Esophagus muscularis mucosa (tissue), 4 donors: ENCODE measurements at regions not wholly inside any gene's neighbourhood (a gene's known extent, or its start where the extent isn't known, plus 50 kb on each side); places are given as distances from the start of the nearest gene placed in this dataset.
A peak's percentile ranks its signal among the peaks of the same experiment; 100 is the strongest.

ENCODE experiments used
- DNase-seq: peaks from one replicate; pipeline ENCODE4 v3.0.0-alpha.2; 2017; ENCODE audit errors: extremely low spot score
- H3K27ac ChIP-seq, 4 donors: fragments of 200-600 bp; sonication (generic); replicated peaks in 1 of 4; 1 replicate in 3 of 4; 2 replicates in 1 of 4; pipeline ENCODE4 v1.5.1; 2016 to 2019; ENCODE audit warnings: mild to moderate bottlenecking in 1 of 4
- H3K27me3 ChIP-seq, 4 donors: fragments of 200-600 bp; sonication (generic); one replicate each; pipeline versions ENCODE4 v1.5.1 to v1.6.0; 2016 to 2019
- H3K36me3 ChIP-seq, 4 donors: fragments of 200-600 bp; sonication (generic); one replicate each; pipeline ENCODE4 v1.5.1; 2016 to 2019
- H3K4me1 ChIP-seq, 4 donors: fragments of 200-600 bp; sonication (generic); one replicate each; pipeline ENCODE4 v1.5.1; 2016 to 2019
- H3K4me3 ChIP-seq, 4 donors: fragments of 200-600 bp; sonication (generic); 1 replicate in 2 of 4; 2 replicates in 2 of 4; pipeline ENCODE4 v1.5.1; 2016 to 2019; ENCODE audit warnings: mild to moderate bottlenecking in 4 of 4, moderate library complexity in 1 of 4
- H3K9me3 ChIP-seq, 4 donors: fragments of 200-600 bp; sonication (generic); 1 replicate in 3 of 4; 2 replicates in 1 of 4; pipeline ENCODE4 v1.5.1; 2016 to 2019
- CTCF ChIP-seq, 3 experiments: fragments of 200-600 bp in 2 of 3; fragments of 450-650 bp in 1 of 3; sonication (generic) in 2 of 3; IDR thresholded peaks; one replicate each; pipeline ENCODE4 v1.5.1; 2017 to 2019; ENCODE audit warnings: antibody characterized with exemption in 3 of 3, mild to moderate bottlenecking in 2 of 3, moderate library complexity in 1 of 3
- EP300 ChIP-seq: sonication (generic); formaldehyde crosslinking; IDR thresholded peaks from one replicate; pipeline ENCODE4 v1.6.1; 2017; ENCODE audit warnings: antibody characterized with exemption
- POLR2A ChIP-seq: fragments of 450-650 bp; IDR thresholded peaks from one replicate; pipeline ENCODE4 v1.6.1; 2017; ENCODE audit warnings: antibody characterized with exemption, moderate library complexity, mild to moderate bottlenecking, low read depth
- POLR2AphosphoS5 ChIP-seq, 2 donors: sonication (generic); formaldehyde crosslinking; IDR thresholded peaks; one replicate each; pipeline ENCODE4 v1.6.1; 2017; ENCODE audit warnings: antibody characterized with exemption in 2 of 2
- WGBS: methylation state at CpG from one replicate; pipeline ENCODE4 v1.1.5; 2018; 5-methylcytosine and 5-hydroxymethylcytosine counted together
- intact Hi-C: fragments of 100-400 bp; cut with DNase I; formaldehyde crosslinking; loops from one replicate; pipeline ENCODE4 v1.15.1; 2023

- intact Hi-C loops, result no loop called here
- H3K4me1 ChIP-seq, result peaks cover 19 to 26% (median 25%) of the 10 kb centered on the region in 4 donors
- DNase-seq, result no peak
- peak overlapping the region; percentile 10 to 27 (median 20) for H3K27ac ChIP-seq
- H3K9me3 ChIP-seq, result no peaks in the 10 kb centered on the region
- no peak for TF ChIP-seq POLR2A
- peak in 1 of 3 experiments; percentile 17 for TF ChIP-seq CTCF (IDR thresholded peaks at IDR 0.05)
- peak; percentile 16 to 39 for TF ChIP-seq POLR2AphosphoS5 (IDR thresholded peaks at IDR 0.05)
- TF ChIP-seq EP300, result no peak
- H3K36me3 ChIP-seq, result no peaks in the 10 kb centered on the region
- H3K27me3 ChIP-seq, result peaks cover 0 to 54% (median 2%) of the 10 kb centered on the region in 4 donors
- no peak overlapping the region for H3K4me3 ChIP-seq
- 52% methylated on average over 21 of the region's 23 CpGs for WGBS
Measured at GRCh38 chr16:86865851-86866662, 287.7 kb downstream of the FOXL1 start.

- Histone ChIP-seq H3K36me3 (no peaks in the 10 kb centered on the region), H3K27ac (no peak overlapping the region), H3K4me1 (peaks cover 19 to 26% (median 25%) of the 10 kb centered on the region in 4 donors), H3K27me3 (peaks cover 0 to 64% (median 2%) of the 10 kb centered on the region in 4 donors), H3K4me3 (no peak overlapping the region), H3K9me3 (no peaks in the 10 kb centered on the region)
- intact Hi-C loops, result no loop called here
- 86% methylated on average over 6 of the region's 6 CpGs for WGBS
- DNase-seq, result no peak
- TF ChIP-seq POLR2A, result no peak
- TF ChIP-seq EP300, result no peak
- no peak for TF ChIP-seq CTCF (IDR thresholded peaks at IDR 0.05)
- TF ChIP-seq POLR2AphosphoS5 (IDR thresholded peaks at IDR 0.05), result no peak
Measured at GRCh38 chr16:86866986-86867722, 288.8 kb downstream of the FOXL1 start.

- peaks cover 12 to 20% (median 19%) of the 10 kb centered on the region in 4 donors for H3K4me1 ChIP-seq
- TF ChIP-seq POLR2A (no peak), EP300 (no peak), POLR2AphosphoS5 (IDR thresholded peaks at IDR 0.05) (no peak), CTCF (IDR thresholded peaks at IDR 0.05) (no peak)
- intact Hi-C loops, result no loop called here
- H3K4me3 ChIP-seq, result no peak overlapping the region
- no peak for DNase-seq
- WGBS, result 76% methylated on average over 12 of the region's 12 CpGs
- peaks cover 0 to 6% (median 1%) of the 10 kb centered on the region in 4 donors for H3K9me3 ChIP-seq
- H3K36me3 ChIP-seq, result no peaks in the 10 kb centered on the region
- peaks cover 0 to 71% (median 2%) of the 10 kb centered on the region in 4 donors for H3K27me3 ChIP-seq
- H3K27ac ChIP-seq, result no peak overlapping the region
Measured at GRCh38 chr16:86868070-86868469, 289.7 kb downstream of the FOXL1 start.

GRCh38 chr16:86868786-86869185 lies 290.4 kb downstream of the FOXL1 start:
- H3K27me3 ChIP-seq, result peaks cover 0 to 66% (median 2%) of the 10 kb centered on the region in 4 donors
- H3K4me3 ChIP-seq, result no peak overlapping the region
- no peak overlapping the region for H3K27ac ChIP-seq
- no peaks in the 10 kb centered on the region for H3K36me3 ChIP-seq
- peaks cover 12 to 18% (median 17%) of the 10 kb centered on the region in 4 donors for H3K4me1 ChIP-seq
- peaks cover 0 to 7% (median 3%) of the 10 kb centered on the region in 4 donors for H3K9me3 ChIP-seq
- WGBS, result 66% methylated on average over 11 of the region's 11 CpGs
- intact Hi-C loops, result no loop called here
- no peak for TF ChIP-seq POLR2AphosphoS5 (IDR thresholded peaks at IDR 0.05)
- no peak for TF ChIP-seq EP300
- TF ChIP-seq POLR2A, result no peak
- no peak for TF ChIP-seq CTCF (IDR thresholded peaks at IDR 0.05)
- DNase-seq, result no peak
